Keratinocyte (primary cell): ENCODE measurements at regions not wholly inside any gene's neighbourhood (a gene's known extent, or its start where the extent isn't known, plus 50 kb on each side); places are given as distances from the start of the nearest gene placed in this dataset.

Experiments
- DNase-seq: peaks from one replicate; pipeline ENCODE4 v3.0.0-alpha.2; 2011; ENCODE audit warnings: low read depth, missing footprints, low spot score
- FAIRE-seq: peaks from 2 replicates; lab custom pipeline; 2011; peaks lifted over from hg19 to GRCh38; lab: Jason Lieb, UNC
- H2AFZ ChIP-seq: 2 replicates; pipeline ENCODE4 v1.6.0; 2012; ENCODE audit warnings: low read length, control low read depth, inconsistent platforms; ENCODE audit not compliant: control insufficient read depth
- H3K27ac ChIP-seq: 2 replicates; pipeline ENCODE4 v1.5.1; 2011; ENCODE audit warnings: low read length; ENCODE audit not compliant: control insufficient read depth, insufficient read depth
- H3K27me3 ChIP-seq: 3 replicates; pipeline ENCODE4 v1.6.0; 2011; ENCODE audit warnings: low read length; ENCODE audit not compliant: control insufficient read depth, insufficient read depth; ENCODE audit errors: extremely low read depth
- H3K36me3 ChIP-seq, 2 experiments: 2 replicates in 1 of 2; 3 replicates in 1 of 2; pipeline ENCODE4 v1.5.1; 2011; ENCODE audit warnings: low read length in 2 of 2, mild to moderate bottlenecking in 1 of 2; ENCODE audit not compliant: control insufficient read depth in 2 of 2, insufficient read depth in 2 of 2; ENCODE audit errors: extremely low read depth in 1 of 2
- H3K4me1 ChIP-seq: 3 replicates; pipeline ENCODE4 v1.5.1; 2011; ENCODE audit warnings: low read length; ENCODE audit not compliant: control insufficient read depth, insufficient read depth; ENCODE audit errors: extremely low read depth
- H3K4me2 ChIP-seq: 3 replicates; pipeline ENCODE4 v1.6.0; 2011; ENCODE audit warnings: low read depth, low read length; ENCODE audit not compliant: control insufficient read depth, insufficient read depth; ENCODE audit errors: extremely low read depth
- H3K4me3 ChIP-seq, 3 experiments: fragments of 200-600 bp in 1 of 3; sonication (generic) in 1 of 3; 2 replicates in 2 of 3; 3 replicates in 1 of 3; pipeline ENCODE4 v1.5.1; 2011 to 2016; ENCODE audit warnings: low read length in 3 of 3, mild to moderate bottlenecking in 3 of 3, control low read depth in 2 of 3, inconsistent platforms in 1 of 3, low read depth in 1 of 3, mixed read lengths in 1 of 3, mixed run types in 1 of 3, moderate library complexity in 1 of 3; ENCODE audit not compliant: control insufficient read depth in 2 of 3, insufficient read depth in 2 of 3; ENCODE audit errors: extremely low read depth in 1 of 3
- H3K79me2 ChIP-seq: 2 replicates; pipeline ENCODE4 v1.6.0; 2012; ENCODE audit warnings: low read length; ENCODE audit not compliant: control insufficient read depth, insufficient read depth
- H3K9ac ChIP-seq: 3 replicates; pipeline ENCODE4 v1.6.0; 2011; ENCODE audit warnings: low read length; ENCODE audit not compliant: control insufficient read depth, insufficient read depth; ENCODE audit errors: extremely low read depth
- H3K9me1 ChIP-seq: 3 replicates; pipeline ENCODE4 v1.6.0; 2011; ENCODE audit warnings: low read length; ENCODE audit not compliant: control insufficient read depth, insufficient read depth; ENCODE audit errors: extremely low read depth
- H3K9me3 ChIP-seq: 2 replicates; pipeline ENCODE4 v1.5.1; 2012; ENCODE audit warnings: low read depth, low read length; ENCODE audit not compliant: control insufficient read depth
- H4K20me1 ChIP-seq: 3 replicates; pipeline ENCODE4 v1.6.0; 2011; ENCODE audit warnings: low read length; ENCODE audit not compliant: control insufficient read depth, insufficient read depth; ENCODE audit errors: extremely low read depth
- EZH2 ChIP-seq: IDR thresholded peaks from one replicate; pipeline ENCODE4 v1.6.1; 2012; ENCODE audit warnings: inconsistent platforms, mild to moderate bottlenecking, low read length, moderate library complexity
- dilution Hi-C: fragments of 300-500 bp; cut with MboI; formaldehyde crosslinking; loops from one replicate; pipeline ENCODE4 v1.7.0; 2020; ENCODE audit warnings: low sequenced_read_pairs; ENCODE audit not compliant: extremely low pct_ligation_motif_present
- TF ChIP-seq, protein P1 (sequence below), 3 experiments: IDR thresholded peaks in 1 of 3; conservative IDR thresholded peaks in 1 of 3; optimal IDR thresholded peaks in 1 of 3; 2 replicates in 2 of 3; 3 replicates in 1 of 3; pipeline versions ENCODE3 to v1.5.1; 2011; ENCODE audit warnings: low read length in 3 of 3, mild to moderate bottlenecking in 3 of 3, moderate library complexity in 2 of 3, control low read depth in 1 of 3, inconsistent platforms in 1 of 3; ENCODE audit not compliant: insufficient read depth in 2 of 3; ENCODE audit errors: extremely low read depth in 1 of 3

DNA sequence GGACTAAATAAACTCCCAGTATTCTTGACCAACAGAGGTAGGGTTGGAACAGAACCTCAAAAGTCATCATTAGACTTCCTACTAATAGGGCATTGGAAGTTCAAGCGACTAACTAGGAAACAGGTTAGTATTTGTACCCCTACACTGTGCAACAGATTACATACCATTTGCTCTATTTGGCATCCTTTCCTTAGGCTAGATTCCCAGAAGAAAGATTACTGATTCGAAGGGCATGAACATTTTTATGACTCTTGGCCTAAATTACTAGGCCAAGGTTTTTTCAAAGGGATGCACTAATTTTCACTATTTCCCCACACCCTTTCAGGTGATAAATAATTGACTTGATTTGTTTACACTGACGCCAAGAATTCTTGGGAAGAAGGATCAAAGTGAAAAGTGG lies 104.8 kb upstream of the CYP1B1 start:
- Histone ChIP-seq H3K9ac (no peak overlapping the region), H3K4me2 (no peak overlapping the region), H3K4me3 (no peak overlapping the region), H3K4me1 (peaks cover 2% of the 10 kb centered on the region), H3K79me2 (no peaks in the 10 kb centered on the region), H4K20me1 (no peaks in the 10 kb centered on the region), H3K36me3 (no peaks in the 10 kb centered on the region), H2AFZ (no peak overlapping the region), H3K9me1 (no peaks in the 10 kb centered on the region), H3K27ac (no peak overlapping the region), H3K9me3 (no peaks in the 10 kb centered on the region), H3K27me3 (no peaks in the 10 kb centered on the region)
- TF ChIP-seq EZH2 = no peak
- TF ChIP-seq, protein P1, sequence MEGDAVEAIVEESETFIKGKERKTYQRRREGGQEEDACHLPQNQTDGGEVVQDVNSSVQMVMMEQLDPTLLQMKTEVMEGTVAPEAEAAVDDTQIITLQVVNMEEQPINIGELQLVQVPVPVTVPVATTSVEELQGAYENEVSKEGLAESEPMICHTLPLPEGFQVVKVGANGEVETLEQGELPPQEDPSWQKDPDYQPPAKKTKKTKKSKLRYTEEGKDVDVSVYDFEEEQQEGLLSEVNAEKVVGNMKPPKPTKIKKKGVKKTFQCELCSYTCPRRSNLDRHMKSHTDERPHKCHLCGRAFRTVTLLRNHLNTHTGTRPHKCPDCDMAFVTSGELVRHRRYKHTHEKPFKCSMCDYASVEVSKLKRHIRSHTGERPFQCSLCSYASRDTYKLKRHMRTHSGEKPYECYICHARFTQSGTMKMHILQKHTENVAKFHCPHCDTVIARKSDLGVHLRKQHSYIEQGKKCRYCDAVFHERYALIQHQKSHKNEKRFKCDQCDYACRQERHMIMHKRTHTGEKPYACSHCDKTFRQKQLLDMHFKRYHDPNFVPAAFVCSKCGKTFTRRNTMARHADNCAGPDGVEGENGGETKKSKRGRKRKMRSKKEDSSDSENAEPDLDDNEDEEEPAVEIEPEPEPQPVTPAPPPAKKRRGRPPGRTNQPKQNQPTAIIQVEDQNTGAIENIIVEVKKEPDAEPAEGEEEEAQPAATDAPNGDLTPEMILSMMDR (optimal IDR thresholded peaks at IDR 0.05 in 1 of 3, IDR thresholded peaks at IDR 0.05 in 1 of 3, conservative IDR thresholded peaks at IDR 0.05 in 1 of 3; ENCODE audit: extremely low read depth in 1 of 3, insufficient read depth in 2 of 3, low read length in 3 of 3) = no peak
- dilution Hi-C loops = no loop called here
- DNase-seq = no peak
- FAIRE-seq = no peak

DNA sequence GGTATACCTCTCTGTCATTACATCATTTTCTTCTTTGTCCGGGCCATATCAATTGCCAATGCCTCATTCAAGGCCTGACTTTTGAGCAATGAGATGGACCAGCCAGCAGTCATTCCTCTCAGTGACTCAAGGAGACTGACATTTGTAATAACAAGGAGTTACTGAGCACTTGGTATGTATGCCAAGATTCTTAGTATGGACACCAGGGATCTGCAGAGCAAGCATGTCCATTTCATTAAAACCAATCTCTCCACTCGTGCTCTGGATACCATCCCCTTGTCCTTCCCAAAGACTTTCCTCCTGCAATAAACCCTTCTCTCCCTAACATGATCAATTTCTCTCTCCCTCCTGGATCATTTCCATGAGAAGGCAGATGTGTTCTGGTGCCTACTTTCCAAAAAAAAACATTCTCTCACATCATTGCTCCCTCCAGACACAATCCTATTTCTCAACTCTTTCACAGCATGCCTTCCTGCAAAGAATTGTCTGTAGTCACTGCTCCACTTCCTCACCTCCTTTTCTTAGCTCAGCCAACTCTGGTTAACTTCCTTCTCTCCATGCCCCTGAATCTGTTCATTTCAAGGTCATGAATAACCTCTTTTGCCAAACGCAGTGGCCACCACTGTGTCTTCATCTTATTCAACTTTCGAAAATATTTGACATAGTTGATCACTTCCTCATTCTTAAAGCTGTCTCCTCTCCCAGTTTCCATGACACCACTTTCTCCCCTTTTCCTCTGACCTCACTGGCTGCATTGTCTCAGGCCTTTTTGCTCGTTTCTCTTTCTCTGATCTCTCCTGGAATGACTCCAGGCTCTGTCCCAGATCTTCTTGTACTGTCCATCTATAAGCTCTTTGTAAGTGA lies 102.8 kb upstream of the CYP1B1 start:
- Histone ChIP-seq H3K4me1 (peaks cover 15% of the 10 kb centered on the region), H3K79me2 (no peaks in the 10 kb centered on the region), H3K36me3 (no peaks in the 10 kb centered on the region), H3K9me3 (no peaks in the 10 kb centered on the region), H3K27me3 (no peaks in the 10 kb centered on the region), H3K4me3 (no peak overlapping the region), H3K9me1 (no peaks in the 10 kb centered on the region), H3K4me2 (no peak overlapping the region), H2AFZ (no peak overlapping the region), H3K9ac (no peak overlapping the region), H4K20me1 (no peaks in the 10 kb centered on the region), H3K27ac (no peak overlapping the region)
- DNase-seq = no peak
- dilution Hi-C loops = no loop called here
- peak; percentile 32 for FAIRE-seq
- TF ChIP-seq EZH2 = no peak
- TF ChIP-seq, protein P1 (optimal IDR thresholded peaks at IDR 0.05 in 1 of 3, IDR thresholded peaks at IDR 0.05 in 1 of 3, conservative IDR thresholded peaks at IDR 0.05 in 1 of 3; ENCODE audit: extremely low read depth in 1 of 3, insufficient read depth in 2 of 3, low read length in 3 of 3) = no peak
